AG09319 (cell line): ENCODE measurements at regions not wholly inside any gene's neighbourhood (a gene's known extent, or its start where the extent isn't known, plus 50 kb on each side); places are given as distances from the start of the nearest gene placed in this dataset.

Experiments used
- DNase-seq: peaks from one replicate; pipeline ENCODE4 v3.0.0-alpha.2; 2010; ENCODE audit warnings: low read depth; ENCODE audit errors: extremely low read depth
- CTCF ChIP-seq: IDR thresholded peaks from 2 replicates; pipeline ENCODE4 v1.5.1; 2011; ENCODE audit warnings: low read depth, mild to moderate bottlenecking, inconsistent platforms, low read length, moderate library complexity

- no peak for DNase-seq
- TF ChIP-seq CTCF = no peak
Measured at GRCh38 chr14:38074754-38075153, 132.9 kb upstream of the SSTR1 start.

- no peak for TF ChIP-seq CTCF
- no peak for DNase-seq
Measured at GRCh38 chr14:38078393-38078792, 129.3 kb upstream of the SSTR1 start.

- no peak for DNase-seq
- no peak for TF ChIP-seq CTCF
Measured at GRCh38 chr14:38079268-38079667, 128.4 kb upstream of the SSTR1 start.

- TF ChIP-seq CTCF = no peak
- no peak for DNase-seq
Measured at GRCh38 chr14:38079886-38080285, 127.8 kb upstream of the SSTR1 start.

- no peak for TF ChIP-seq CTCF
- no peak for DNase-seq
Measured at GRCh38 chr14:38080696-38081095, 127.0 kb upstream of the SSTR1 start.

- TF ChIP-seq CTCF = no peak
- DNase-seq = no peak
Measured at GRCh38 chr14:38083039-38083438, 124.7 kb upstream of the SSTR1 start.

- TF ChIP-seq CTCF = no peak
- no peak for DNase-seq
Measured at GRCh38 chr14:38089123-38089522, 118.6 kb upstream of the SSTR1 start.
